Activated T-helper 1 cell treated with anti-CD3 and anti-CD28 coated beads, Interleukin-12 subunit alpha, Interleukin-12 subunit beta, Interleukin-2, Interleukin-4 antibody, amounts not matched to agents 30 ng/mL and 10 ng/mL and 1 ng/mL, durations not matched to agents 14 hours and 24 hours and 36 hours (primary cell): ENCODE measurements at regions not wholly inside any gene's neighbourhood (a gene's known extent, or its start where the extent isn't known, plus 50 kb on each side); places are given as distances from the start of the nearest gene placed in this dataset.
"Not testable (repeated sequence)": the region's sequence is repeated elsewhere in the genome, so short reads cannot be mapped to it uniquely, and the experiment has no call there.

Source experiments
- DNase-seq: peaks from one replicate; pipeline ENCODE4 v3.0.0; 2021; ENCODE audit warnings: low spot score
- H3K27ac Mint-ChIP-seq: one replicate; pipeline ENCODE4 v1.8.0; 2021; ENCODE audit warnings: mild to moderate bottlenecking, mixed read lengths
- H3K27me3 Mint-ChIP-seq: one replicate; pipeline ENCODE4 v1.8.0; 2022; ENCODE audit warnings: mild to moderate bottlenecking, moderate library complexity, mixed read lengths; ENCODE audit not compliant: insufficient read depth
- H3K36me3 Mint-ChIP-seq: one replicate; pipeline ENCODE4 v1.8.0; 2021; ENCODE audit warnings: low read depth, mixed read lengths
- H3K4me1 Mint-ChIP-seq: one replicate; pipeline ENCODE4 v1.8.0; 2021; ENCODE audit warnings: low read depth, mixed read lengths
- H3K4me3 Mint-ChIP-seq: one replicate; pipeline ENCODE4 v1.8.0; 2021; ENCODE audit warnings: mild to moderate bottlenecking, moderate library complexity, mixed read lengths
- H3K9me3 Mint-ChIP-seq: one replicate; pipeline ENCODE4 v1.8.0; 2021; ENCODE audit warnings: mixed read lengths
- intact Hi-C: fragments of 100-400 bp; cut with micrococcal nuclease; formaldehyde crosslinking; loops from one replicate; pipeline ENCODE4 v1.15.1; 2024

DNA sequence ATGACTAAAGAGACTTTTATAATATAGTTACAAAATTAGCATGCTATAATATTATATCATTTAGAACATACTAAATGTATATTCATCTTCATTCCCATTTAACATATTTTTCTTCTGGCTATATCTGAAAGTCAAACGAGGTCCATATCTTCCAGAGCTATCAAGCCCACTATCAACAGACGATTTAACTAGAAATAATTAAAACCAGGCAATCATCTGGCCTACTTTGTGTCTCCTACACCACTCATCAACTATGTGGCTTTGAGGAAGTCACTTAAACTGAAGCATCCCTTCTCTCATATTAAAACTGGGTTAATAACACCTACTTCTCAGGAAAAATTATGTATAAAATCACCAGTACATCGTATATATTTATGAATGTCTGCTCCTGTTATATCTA is 1330.5 kb upstream of the PABPC4L start:
- intact Hi-C loops: no loop called here
- H3K36me3 Mint-ChIP-seq: no peaks in the 10 kb centered on the region
- H3K4me3 Mint-ChIP-seq: no peak overlapping the region
- H3K27me3 Mint-ChIP-seq: no peaks in the 10 kb centered on the region
- DNase-seq: no peak
- H3K4me1 Mint-ChIP-seq: no peaks in the 10 kb centered on the region
- H3K27ac Mint-ChIP-seq: no peak overlapping the region
- H3K9me3 Mint-ChIP-seq: no peaks in the 10 kb centered on the region

- no peak overlapping the region for H3K27ac Mint-ChIP-seq
- peaks cover 3% of the 10 kb centered on the region for H3K9me3 Mint-ChIP-seq
- DNase-seq: no peak
- H3K27me3 Mint-ChIP-seq: no peaks in the 10 kb centered on the region
- H3K36me3 Mint-ChIP-seq: no peaks in the 10 kb centered on the region
- H3K4me1 Mint-ChIP-seq: no peaks in the 10 kb centered on the region
- intact Hi-C loops: no loop called here
- H3K4me3 Mint-ChIP-seq: no peak overlapping the region
Observed at GRCh38 chr4:135515295-135515694, 1313.7 kb upstream of the PABPC4L start.

- intact Hi-C loops: no loop called here
- H3K4me3 Mint-ChIP-seq: no peak overlapping the region
- H3K36me3 Mint-ChIP-seq: no peaks in the 10 kb centered on the region
- no peaks in the 10 kb centered on the region for H3K4me1 Mint-ChIP-seq
- DNase-seq: no peak
- H3K9me3 Mint-ChIP-seq: no peaks in the 10 kb centered on the region
- H3K27ac Mint-ChIP-seq: no peak overlapping the region
- H3K27me3 Mint-ChIP-seq: no peaks in the 10 kb centered on the region
Observed at GRCh38 chr4:135510582-135510981, 1309.0 kb upstream of the PABPC4L start.

- Mint-ChIP-seq H3K4me1 (no peaks in the 10 kb centered on the region), H3K27me3 (no peaks in the 10 kb centered on the region), H3K9me3 (no peaks in the 10 kb centered on the region), H3K27ac (no peak overlapping the region), H3K36me3 (no peaks in the 10 kb centered on the region), H3K4me3 (no peak overlapping the region)
- DNase-seq: no peak
- intact Hi-C loops: no loop called here
Observed at GRCh38 chr4:135508006-135508714, 1306.6 kb upstream of the PABPC4L start.

DNA sequence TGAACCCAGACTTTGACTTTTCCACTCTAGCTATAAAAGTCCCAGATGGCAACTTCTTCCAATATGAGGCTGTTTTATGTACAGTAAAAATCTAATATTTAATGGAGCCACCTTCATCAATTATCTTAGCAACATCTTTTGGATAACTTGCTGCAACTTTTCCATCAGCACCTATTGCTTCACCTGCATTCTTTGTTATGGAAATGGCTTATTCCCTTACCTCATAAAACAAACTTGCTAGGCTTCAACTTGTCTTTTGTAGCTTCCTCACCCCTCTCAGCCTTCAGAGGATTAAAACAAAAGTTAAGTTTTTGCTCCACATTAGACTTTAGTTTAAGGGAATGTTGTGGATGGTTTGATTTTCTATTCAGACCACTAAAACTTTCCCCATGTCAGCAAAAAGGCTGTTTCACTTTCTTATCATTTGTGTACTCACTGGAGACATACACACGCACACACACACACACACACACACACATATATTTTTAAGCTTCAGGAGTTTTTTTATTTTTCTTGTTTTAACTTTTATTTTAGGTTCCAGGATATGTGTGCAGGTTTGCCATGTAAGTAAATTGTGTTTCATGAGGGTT is 1296.1 kb upstream of the PABPC4L start:
- Mint-ChIP-seq H3K27ac (no peak overlapping the region), H3K36me3 (no peaks in the 10 kb centered on the region)
- DNase-seq: no peak

DNA sequence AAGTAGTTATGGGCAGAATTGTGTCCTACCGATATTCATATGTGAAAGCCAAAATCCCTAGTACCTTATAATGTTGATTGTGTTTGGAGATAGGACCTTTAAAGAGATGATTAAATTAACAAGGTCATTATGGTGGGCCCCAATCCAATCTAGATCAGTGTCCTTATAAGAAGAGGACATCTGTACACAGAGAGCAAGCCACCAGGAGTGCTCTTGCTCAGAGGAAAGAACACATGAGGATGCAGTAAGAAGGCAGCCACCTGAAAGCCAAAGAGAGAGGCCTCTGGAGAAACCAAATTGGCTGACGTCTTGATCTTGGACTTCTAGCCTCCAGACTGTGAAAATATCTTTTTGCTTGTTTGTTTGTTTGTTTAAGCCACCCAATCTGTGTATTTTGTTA is 1290.8 kb upstream of the PABPC4L start:
- Mint-ChIP-seq H3K9me3 (no peaks in the 10 kb centered on the region), H3K36me3 (no peaks in the 10 kb centered on the region), H3K4me1 (no peaks in the 10 kb centered on the region), H3K27ac (no peak overlapping the region), H3K4me3 (no peak overlapping the region), H3K27me3 (no peaks in the 10 kb centered on the region)
- intact Hi-C loops: no loop called here
- DNase-seq: no peak

More for the DNA sequence above, 1296.1 kb upstream of the PABPC4L start:
- Mint-ChIP-seq H3K9me3 (peaks cover 4% of the 10 kb centered on the region), H3K27me3 (no peaks in the 10 kb centered on the region), H3K4me3 (no peak overlapping the region), H3K4me1 (no peaks in the 10 kb centered on the region)
- intact Hi-C loops: no loop called here

- H3K36me3 Mint-ChIP-seq: no peaks in the 10 kb centered on the region
- H3K27ac Mint-ChIP-seq: no peak overlapping the region
- H3K4me1 Mint-ChIP-seq: no peaks in the 10 kb centered on the region
- no peaks in the 10 kb centered on the region for H3K27me3 Mint-ChIP-seq
- no peak for DNase-seq
- intact Hi-C loops: no loop called here
- H3K4me3 Mint-ChIP-seq: no peak overlapping the region
- H3K9me3 Mint-ChIP-seq: peaks cover 5% of the 10 kb centered on the region
Observed at GRCh38 chr4:135485371-135485770, 1283.8 kb upstream of the PABPC4L start.

DNA sequence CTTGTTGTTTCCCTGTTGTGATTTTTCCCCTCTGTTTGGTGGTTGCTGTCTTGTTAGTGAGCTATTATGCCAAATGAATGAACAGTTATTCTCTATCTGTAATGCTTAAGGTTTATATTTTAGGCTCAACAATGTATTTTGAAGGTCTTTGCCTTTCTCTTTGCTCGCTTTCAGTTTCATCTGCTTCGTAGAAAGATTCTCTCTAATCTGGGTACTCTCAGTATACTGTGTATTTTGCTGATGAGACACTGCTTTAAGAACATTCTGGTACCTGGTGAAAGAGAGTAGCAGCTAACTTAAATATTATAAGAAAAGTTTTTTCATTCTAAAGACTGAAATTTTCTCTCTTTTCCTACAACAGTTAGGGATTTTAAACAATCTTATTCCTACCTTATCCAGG is 1274.7 kb upstream of the PABPC4L start:
- Mint-ChIP-seq H3K27ac (no peak overlapping the region), H3K4me1 (no peaks in the 10 kb centered on the region), H3K27me3 (no peaks in the 10 kb centered on the region), H3K9me3 (peaks cover 11% of the 10 kb centered on the region), H3K4me3 (no peak overlapping the region), H3K36me3 (no peaks in the 10 kb centered on the region)
- intact Hi-C loops: no loop called here
- no peak for DNase-seq

DNA sequence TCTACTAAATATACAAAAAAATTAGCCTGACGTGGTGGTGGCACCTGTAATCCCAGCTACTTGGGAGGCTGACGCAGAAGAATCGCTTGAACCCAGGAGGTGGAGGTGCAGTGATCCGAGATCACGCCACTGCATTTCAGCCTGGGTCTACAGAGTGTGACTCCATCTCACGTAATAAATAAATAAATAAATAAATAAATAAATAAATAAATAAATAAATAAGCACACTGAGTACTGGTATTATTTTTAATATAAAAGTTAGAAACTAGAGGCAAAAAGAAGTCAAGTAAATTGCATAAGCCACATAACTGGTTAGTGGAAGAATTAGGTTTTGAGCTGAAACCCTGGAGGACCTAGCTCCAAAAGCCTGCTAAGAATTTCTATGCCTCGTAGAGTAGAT is 1262.7 kb upstream of the PABPC4L start:
- no peaks in the 10 kb centered on the region for H3K36me3 Mint-ChIP-seq
- no peak for DNase-seq
- peaks cover 6% of the 10 kb centered on the region for H3K9me3 Mint-ChIP-seq
- intact Hi-C loops: no loop called here
- no peak overlapping the region for H3K4me3 Mint-ChIP-seq
- no peaks in the 10 kb centered on the region for H3K4me1 Mint-ChIP-seq
- H3K27me3 Mint-ChIP-seq: no peaks in the 10 kb centered on the region
- H3K27ac Mint-ChIP-seq: no peak overlapping the region

DNA sequence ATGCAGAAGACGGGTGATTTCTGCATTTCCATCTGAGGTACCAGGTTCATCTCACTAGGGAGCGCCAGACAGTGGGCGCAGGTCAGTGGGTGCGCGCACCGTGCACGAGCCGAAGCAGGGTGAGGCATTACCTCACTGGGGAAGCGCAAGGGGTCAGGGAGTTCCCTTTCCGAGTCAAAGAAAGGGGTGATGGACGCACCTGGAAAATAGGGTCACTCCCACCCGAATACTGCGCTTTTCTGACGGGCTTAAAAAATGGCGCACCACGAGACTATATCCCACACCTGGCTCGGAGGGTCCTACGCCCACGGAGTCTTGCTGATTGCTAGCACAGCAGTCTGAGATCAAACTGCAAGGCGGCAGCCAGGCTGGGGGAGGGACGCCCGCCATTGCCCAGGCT is 1246.0 kb upstream of the PABPC4L start:
- H3K27ac Mint-ChIP-seq, H3K27me3 Mint-ChIP-seq, H3K4me3 Mint-ChIP-seq, DNase-seq, intact Hi-C loops, H3K4me1 Mint-ChIP-seq, H3K36me3 Mint-ChIP-seq, H3K9me3 Mint-ChIP-seq: not testable (repeated sequence)

GRCh38 chr4:135434936-135435335 is 1233.3 kb upstream of the PABPC4L start:
- Mint-ChIP-seq H3K27ac (no peak overlapping the region), H3K9me3 (peaks cover 18% of the 10 kb centered on the region), H3K4me1 (no peaks in the 10 kb centered on the region), H3K36me3 (no peaks in the 10 kb centered on the region), H3K4me3 (no peak overlapping the region), H3K27me3 (no peaks in the 10 kb centered on the region)
- intact Hi-C loops: no loop called here
- DNase-seq: no peak

DNA sequence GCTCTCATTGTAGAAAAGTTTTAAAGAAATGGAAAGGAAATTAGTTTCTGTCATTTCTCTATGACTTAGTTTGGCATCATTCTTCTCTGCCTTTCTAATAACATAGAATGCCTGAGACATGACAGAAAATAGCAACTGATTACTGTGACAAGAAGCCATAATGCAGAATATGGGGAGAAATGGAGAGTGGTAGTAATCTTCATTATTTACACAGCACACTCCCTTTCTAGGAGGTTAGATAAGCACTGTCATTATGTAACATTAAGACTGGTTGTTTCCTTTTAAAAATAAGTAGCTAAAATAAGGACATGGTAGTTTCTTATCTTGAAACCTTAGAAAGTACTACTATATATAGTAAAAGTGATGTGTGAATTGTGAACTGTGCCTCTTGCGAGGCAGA is 1227.9 kb upstream of the PABPC4L start:
- Mint-ChIP-seq H3K9me3 (no peaks in the 10 kb centered on the region), H3K27ac (no peak overlapping the region), H3K4me1 (no peaks in the 10 kb centered on the region), H3K36me3 (no peaks in the 10 kb centered on the region), H3K27me3 (no peaks in the 10 kb centered on the region), H3K4me3 (no peak overlapping the region)
- intact Hi-C loops: no loop called here
- no peak for DNase-seq

GRCh38 chr4:135418353-135418752 is 1216.8 kb upstream of the PABPC4L start:
- Mint-ChIP-seq H3K27me3 (no peaks in the 10 kb centered on the region), H3K36me3 (no peaks in the 10 kb centered on the region), H3K4me1 (no peaks in the 10 kb centered on the region), H3K4me3 (no peak overlapping the region), H3K27ac (no peak overlapping the region), H3K9me3 (peaks cover 8% of the 10 kb centered on the region)
- intact Hi-C loops: no loop called here
- DNase-seq: no peak

DNA sequence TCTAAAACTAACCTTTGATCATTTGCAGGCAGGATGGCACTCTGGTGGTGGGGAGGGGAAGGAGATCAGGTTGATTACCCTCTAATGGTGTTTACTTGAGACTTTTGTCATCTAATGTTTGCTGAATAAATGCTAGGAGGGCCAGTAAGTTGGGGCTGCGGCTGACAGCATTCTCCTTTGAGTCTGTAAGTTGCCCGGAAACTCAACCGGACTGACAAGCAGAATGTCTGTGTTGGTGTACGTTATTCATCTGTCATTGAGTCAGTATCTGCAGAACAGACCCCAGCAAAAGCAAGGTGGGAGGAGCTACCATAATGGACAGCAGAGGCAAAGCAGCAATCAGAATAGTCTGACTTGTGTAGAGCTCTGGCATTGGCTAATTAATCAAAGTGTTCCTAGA is 1210.6 kb upstream of the PABPC4L start:
- Mint-ChIP-seq H3K4me1 (no peaks in the 10 kb centered on the region), H3K9me3 (peaks cover 15% of the 10 kb centered on the region), H3K27ac (no peak overlapping the region), H3K4me3 (no peak overlapping the region), H3K27me3 (no peaks in the 10 kb centered on the region), H3K36me3 (no peaks in the 10 kb centered on the region)
- no peak for DNase-seq
- intact Hi-C loops: no loop called here
